ACHN (cell line): ENCODE measurements at regions not wholly inside any gene's neighbourhood (a gene's known extent, or its start where the extent isn't known, plus 50 kb on each side); places are given as distances from the start of the nearest gene placed in this dataset.

Experiments
- DNase-seq: peaks from one replicate; pipeline ENCODE4 v3.0.0-alpha.2; 2015
- in situ Hi-C: cut with HindIII; loops from 2 replicates; pipeline ENCODE4 v1.10.0; 2017; ENCODE audit warnings: low sequenced_read_pairs, low pct_ligation_motif_present, low pct_unique_long_range_greater_than_20kb

DNA sequence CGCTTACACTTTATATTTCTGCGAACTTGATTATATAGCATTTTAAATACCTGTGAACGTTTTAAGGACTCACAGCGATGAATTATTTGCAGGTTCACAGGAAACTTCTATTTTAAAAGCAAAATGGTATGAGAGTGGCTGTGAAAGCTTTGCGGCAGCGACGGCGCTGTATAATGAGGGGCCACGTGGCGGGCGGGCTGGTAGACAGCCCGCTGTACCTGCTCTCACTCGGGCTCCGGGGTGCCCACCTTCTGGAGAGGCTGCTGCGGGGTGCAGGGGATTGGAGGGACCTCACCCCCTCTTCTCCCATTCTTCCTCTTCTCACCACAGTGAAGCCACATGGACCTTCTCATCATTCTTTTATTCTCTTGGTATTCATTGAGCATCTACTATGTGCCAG, 164.2 kb upstream of the MYL2 start:
- DNase-seq, result no peak
- in situ Hi-C loops, result no loop called here

GRCh38 chr12:111084158-111084557, 163.8 kb upstream of the MYL2 start:
- in situ Hi-C loops, result no loop called here
- no peak for DNase-seq

DNA sequence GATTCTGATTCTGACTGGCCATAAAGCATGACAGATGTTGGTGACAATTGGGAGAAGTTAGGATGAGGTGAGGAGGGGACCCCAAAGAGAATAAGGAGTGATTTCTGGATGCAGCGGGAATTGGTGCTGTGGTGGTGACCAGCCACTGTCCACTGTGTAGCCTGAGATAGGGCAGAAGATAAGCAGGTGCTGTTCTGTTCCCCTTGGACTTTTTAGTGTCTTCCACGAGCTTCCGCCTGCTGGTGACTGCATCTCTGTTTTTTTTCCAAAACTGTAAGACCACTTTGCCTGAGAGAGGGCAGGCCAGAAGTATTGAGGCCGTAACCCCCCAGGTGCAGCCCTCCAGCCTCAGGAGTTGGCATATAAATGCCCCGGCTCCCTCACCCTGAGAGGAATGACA, 161.2 kb upstream of the MYL2 start:
- in situ Hi-C loops, result no loop called here
- no peak for DNase-seq

- no peak for DNase-seq
- in situ Hi-C loops, result no loop called here
Observed at GRCh38 chr12:111078731-111079130, 158.4 kb upstream of the MYL2 start.

- no peak for DNase-seq
- in situ Hi-C loops, result no loop called here
Observed at GRCh38 chr12:111076611-111077451, 156.5 kb upstream of the MYL2 start.

- DNase-seq, result no peak
- in situ Hi-C loops, result no loop called here
Observed at GRCh38 chr12:111076199-111076598, 155.8 kb upstream of the MYL2 start.

- no peak for DNase-seq
- in situ Hi-C loops, result no loop called here
Observed at GRCh38 chr12:111074965-111075364, 154.6 kb upstream of the MYL2 start.

DNA sequence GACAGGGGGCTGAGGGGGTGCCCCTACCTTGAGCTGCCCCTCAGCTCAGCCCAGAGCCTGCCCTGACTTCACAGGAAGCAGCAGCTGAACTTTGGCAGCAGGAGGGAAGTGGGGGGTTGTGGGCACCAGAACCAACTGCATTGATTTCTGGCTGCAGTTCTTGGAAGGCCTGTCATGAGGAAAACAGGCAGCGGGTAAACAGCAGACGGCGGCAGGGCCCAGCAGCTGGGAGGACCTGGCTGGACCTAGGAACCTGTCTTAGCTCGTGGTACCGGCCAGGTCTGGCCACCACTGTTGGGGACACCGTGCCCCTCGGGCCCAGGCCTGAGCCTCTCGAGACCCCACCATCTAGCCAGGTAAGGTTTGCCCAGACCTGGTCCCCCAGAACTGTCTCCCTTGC, 154.2 kb upstream of the MYL2 start:
- no peak for DNase-seq
- in situ Hi-C loops, result no loop called here

DNA sequence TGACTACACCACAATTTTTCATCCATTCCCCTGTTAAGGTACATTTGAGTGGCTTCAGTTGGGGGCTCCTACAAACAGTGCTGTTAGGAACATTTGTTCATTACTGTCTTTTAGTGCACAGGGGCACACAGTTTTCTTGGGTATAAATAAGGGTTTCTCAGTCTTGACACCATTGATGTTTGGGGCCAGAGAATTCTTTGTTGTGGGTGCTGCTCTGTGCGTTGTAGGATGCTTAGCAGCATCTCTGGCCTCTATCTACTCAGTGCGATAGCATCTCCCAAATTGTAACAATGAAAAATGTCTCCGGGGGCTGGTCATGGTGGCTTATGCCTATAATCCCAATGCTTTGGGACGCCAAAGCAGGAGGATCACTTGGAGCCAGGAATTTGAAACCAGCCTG, 153.0 kb upstream of the MYL2 start:
- in situ Hi-C loops, result no loop called here
- no peak for DNase-seq

DNA sequence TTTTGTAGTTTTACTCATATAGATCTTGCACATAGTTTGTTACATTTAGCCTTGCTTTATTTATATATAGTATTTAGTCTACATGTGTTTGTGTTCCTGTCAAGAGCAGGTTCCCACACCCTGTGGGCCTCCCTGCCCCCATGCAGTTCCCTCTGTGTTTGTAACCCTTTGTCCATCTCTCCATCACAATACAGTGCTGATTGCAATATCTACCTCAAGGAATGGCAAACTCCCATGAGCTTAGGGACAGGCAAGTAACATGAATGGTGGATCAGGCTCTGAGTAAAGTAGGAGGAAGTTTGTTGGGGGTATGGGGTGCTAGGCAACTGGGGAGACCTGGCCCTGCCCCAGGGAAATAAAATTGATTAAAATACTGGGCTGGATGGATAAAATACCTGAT, 151.9 kb upstream of the MYL2 start:
- in situ Hi-C loops, result no loop called here
- DNase-seq, result no peak

DNA sequence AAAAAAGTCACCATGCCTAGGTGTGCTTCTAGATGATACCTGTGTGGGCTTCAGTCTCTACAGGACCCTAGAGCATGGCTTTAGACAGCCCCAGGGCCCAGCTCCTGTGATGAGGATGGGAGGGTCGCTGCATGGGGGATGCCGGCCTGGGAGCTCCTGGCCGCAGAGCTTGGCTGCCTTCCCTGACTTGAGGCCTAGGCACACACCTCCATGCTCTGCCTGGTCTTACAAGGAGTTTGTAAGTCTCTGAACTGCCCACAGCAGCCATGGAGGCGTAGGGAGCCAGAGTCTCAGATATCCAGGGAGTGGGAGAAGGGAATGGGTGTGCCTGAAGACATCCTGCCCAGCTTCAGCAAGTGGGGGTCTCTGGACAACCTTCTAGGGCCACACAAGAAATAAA, 149.5 kb upstream of the MYL2 start:
- no peak for DNase-seq
- in situ Hi-C loops, result no loop called here

DNA sequence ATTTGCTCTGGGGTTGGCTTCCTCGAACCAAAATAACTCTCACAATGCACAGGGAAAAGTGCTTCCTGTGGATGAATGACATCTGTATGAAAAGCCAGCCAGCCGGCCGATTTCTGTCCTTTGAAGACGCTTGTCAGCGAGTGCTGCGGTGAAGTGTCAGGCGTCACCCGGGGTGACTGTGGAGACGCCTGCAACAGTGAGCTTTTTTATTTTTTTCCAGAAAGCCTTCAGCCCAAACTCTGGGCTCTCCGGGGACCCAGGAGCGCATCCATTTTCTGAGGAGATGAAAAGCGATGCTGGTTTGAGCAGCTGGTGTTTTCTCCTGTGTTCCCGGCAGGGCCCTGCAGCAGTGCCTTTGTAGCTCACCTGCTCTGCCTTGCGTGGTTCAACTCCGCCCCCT, 147.9 kb upstream of the MYL2 start:
- in situ Hi-C loops, result no loop called here
- no peak for DNase-seq

DNA sequence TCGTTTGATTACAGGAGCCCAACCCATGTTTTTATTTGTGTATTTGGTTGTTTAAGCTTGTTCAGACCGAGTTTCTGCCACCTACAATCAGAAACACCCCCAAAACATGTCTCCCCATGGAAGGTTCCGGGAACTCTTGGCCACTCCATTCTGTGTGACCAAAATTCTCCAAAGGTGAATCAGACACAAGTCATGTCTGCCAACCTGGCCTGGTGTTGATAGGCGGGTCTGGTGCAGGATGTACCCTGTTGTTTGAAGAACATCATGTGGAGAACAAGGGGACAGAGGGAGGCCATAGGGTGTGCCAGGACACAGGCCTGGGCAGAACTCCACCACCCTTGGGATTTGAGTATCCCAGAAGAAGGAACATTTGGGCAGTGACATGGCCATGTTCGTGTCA, 147.1 kb upstream of the MYL2 start:
- in situ Hi-C loops, result no loop called here
- no peak for DNase-seq

GRCh38 chr12:111066744-111067437, 146.5 kb upstream of the MYL2 start:
- no peak for DNase-seq
- in situ Hi-C loops, result no loop called here

- no peak for DNase-seq
- in situ Hi-C loops, result no loop called here
Observed at GRCh38 chr12:111064982-111065381, 144.6 kb upstream of the MYL2 start.

GRCh38 chr12:111064154-111064553, 143.8 kb upstream of the MYL2 start:
- in situ Hi-C loops, result no loop called here
- DNase-seq, result no peak

DNA sequence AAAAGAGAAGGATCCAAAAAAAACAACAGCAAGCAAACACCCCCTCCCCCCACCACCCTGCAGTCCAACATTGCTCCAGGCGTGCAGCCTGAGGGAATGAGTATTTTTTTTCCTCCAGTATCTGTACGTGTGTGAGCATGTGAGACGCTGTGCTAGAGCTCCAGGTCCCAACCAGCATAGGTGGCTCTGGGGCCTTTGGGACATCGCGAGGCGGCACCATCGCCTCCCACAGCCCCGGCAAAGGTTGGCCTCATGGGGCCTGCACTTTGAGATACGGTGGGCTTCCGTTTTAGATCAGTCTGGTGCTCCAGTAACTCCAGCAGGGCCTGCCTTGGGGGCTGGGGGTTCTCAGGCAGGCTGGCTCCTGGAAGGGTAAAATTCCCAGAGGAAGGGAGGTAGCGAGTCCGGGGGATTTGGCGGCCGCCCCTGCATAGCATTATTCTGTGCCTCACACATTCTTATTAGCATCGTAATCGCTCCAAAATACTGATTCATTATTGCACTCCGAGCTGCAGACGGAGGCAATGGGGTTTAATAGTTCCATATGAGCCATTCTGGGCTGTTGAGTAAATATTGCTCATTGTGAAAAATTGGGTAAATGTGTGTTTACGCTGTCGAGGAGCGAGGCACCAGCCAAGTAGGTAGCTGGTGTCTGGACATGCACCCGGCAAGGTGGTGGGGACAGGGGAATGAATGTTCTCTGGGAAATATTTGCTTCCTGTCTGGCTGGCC, 143.1 kb upstream of the MYL2 start:
- DNase-seq, result no peak
- in situ Hi-C loops, result no loop called here

DNA sequence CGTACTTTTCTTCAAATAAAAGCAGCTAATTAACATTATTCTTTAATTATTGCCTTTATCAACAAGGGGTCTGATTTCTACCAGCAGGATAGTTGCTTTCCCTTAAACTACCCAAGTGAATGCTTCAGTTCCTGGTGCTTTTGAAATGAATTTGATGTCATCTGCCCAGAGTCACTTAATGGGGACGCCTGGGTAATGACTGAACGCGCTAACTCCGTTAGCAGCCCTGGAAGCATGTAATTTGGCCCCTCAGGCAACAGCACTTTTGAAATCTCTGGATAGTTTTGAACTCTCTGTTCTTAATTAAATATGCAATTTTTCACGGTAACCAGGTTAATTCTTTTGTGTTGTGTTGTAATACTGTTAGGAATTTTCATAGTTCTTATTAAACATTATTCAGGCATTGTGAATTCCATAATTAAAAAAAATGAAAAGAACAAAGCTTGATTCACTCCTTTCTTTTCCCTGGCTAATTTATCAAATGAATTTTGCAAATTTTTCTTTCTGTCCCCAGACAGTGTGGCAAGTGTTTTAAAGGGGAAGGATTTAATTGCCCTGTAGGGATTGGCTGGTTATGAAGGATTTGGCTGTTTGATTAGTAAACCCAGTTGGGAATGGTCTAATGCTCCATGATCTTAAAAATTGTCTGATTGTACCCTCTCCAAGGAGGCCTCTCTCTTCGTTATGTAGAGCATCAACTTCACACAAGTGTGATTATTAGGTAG, 137.5 kb upstream of the MYL2 start:
- DNase-seq, result no peak
- in situ Hi-C loops, result no loop called here
